PC-9 (cell line): ENCODE measurements at regions not wholly inside any gene's neighbourhood (a gene's known extent, or its start where the extent isn't known, plus 50 kb on each side); places are given as distances from the start of the nearest gene placed in this dataset. TPM values are rescaled to one million over a fixed set of nuclear protein-coding genes. Genes with fewer than 3 reads are reported as not detected.

Source experiments
- BruUV-seq: library from RNA; stranded (reverse); fragments of 400-500 nt; replicated peaks from 2 replicates; lab custom pipeline; 2021; lab: Mats Ljungman, UMichigan
- CTCF ChIA-PET: fragments of 300-600 bp; sonication (Branson Sonifier 250); formaldehyde crosslinking; loops from one replicate; lab custom pipeline; 2022; ENCODE audit warnings: antibody characterized with exemption; lab: Charles Lee
- POLR2A ChIA-PET: fragments of 300-600 bp; sonication (Branson Sonifier 250); formaldehyde crosslinking; loops from one replicate; lab custom pipeline; 2022; ENCODE audit warnings: antibody characterized with exemption; ENCODE audit not compliant: unreplicated experiment; lab: Charles Lee
- DNase-seq, 2 experiments: peaks; one replicate each; pipeline versions ENCODE4 v3.0.0 to v3.0.0-alpha.2; 2015 to 2022; ENCODE audit warnings: mixed read lengths in 1 of 2
- H2AFZ ChIP-seq: fragments of 200-600 bp; sonication (generic); 2 replicates; pipeline ENCODE4 v1.8.1; 2017; ENCODE audit warnings: antibody characterized with exemption
- H3F3A ChIP-seq: fragments of 200-600 bp; sonication (generic); 2 replicates; pipeline ENCODE4 v1.8.1; 2017; ENCODE audit warnings: antibody characterized with exemption, mild to moderate bottlenecking, low read depth; ENCODE audit not compliant: insufficient read depth
- H3K27ac ChIP-seq: fragments of 200-600 bp; sonication (generic); 2 replicates; pipeline ENCODE4 v1.6.1; 2016; ENCODE audit warnings: mixed run types
- H3K27me3 ChIP-seq: fragments of 200-600 bp; sonication (generic); 2 replicates; pipeline ENCODE4 v1.6.1; 2016; ENCODE audit warnings: low read depth, mixed run types; ENCODE audit not compliant: insufficient read depth
- H3K36me3 ChIP-seq: fragments of 200-600 bp; sonication (generic); 2 replicates; pipeline ENCODE4 v1.6.1; 2016; ENCODE audit warnings: low read depth, mixed run types
- H3K4me1 ChIP-seq: fragments of 200-600 bp; sonication (generic); replicated peaks from 2 replicates; pipeline ENCODE4 v1.6.1; 2016; ENCODE audit warnings: mixed run types; ENCODE audit not compliant: insufficient read depth
- H3K4me2 ChIP-seq: fragments of 200-600 bp; sonication (generic); 2 replicates; pipeline ENCODE4 v1.6.1; 2017; ENCODE audit warnings: mixed run types
- H3K4me3 ChIP-seq: fragments of 200-600 bp; sonication (generic); 2 replicates; pipeline ENCODE4 v1.6.1; 2016; ENCODE audit warnings: mixed run types
- H3K79me2 ChIP-seq: fragments of 200-600 bp; sonication (generic); 2 replicates; pipeline ENCODE4 v1.6.1; 2017; ENCODE audit warnings: low read depth, mixed run types
- H3K9me2 ChIP-seq: fragments of 200-600 bp; sonication (generic); 2 replicates; pipeline ENCODE4 v1.8.1; 2017; ENCODE audit warnings: mild to moderate bottlenecking; ENCODE audit not compliant: insufficient read depth
- H3K9me3 ChIP-seq: fragments of 200-600 bp; sonication (generic); 2 replicates; pipeline ENCODE4 v1.8.1; 2016; ENCODE audit warnings: low read depth; ENCODE audit not compliant: insufficient read depth
- H4K20me1 ChIP-seq: fragments of 200-600 bp; sonication (generic); 2 replicates; pipeline ENCODE4 v1.8.1; 2017; ENCODE audit not compliant: insufficient read depth
- EZH2 ChIP-seq: fragments of 200-600 bp; sonication (generic); IDR thresholded peaks from 2 replicates; pipeline ENCODE4 v1.8.0; 2017; ENCODE audit warnings: antibody characterized with exemption, low read depth
- intact Hi-C: fragments of 100-400 bp; cut with micrococcal nuclease; formaldehyde crosslinking; loops from one replicate; pipeline ENCODE4 v1.10.0; 2022; ENCODE audit not compliant: unreplicated experiment
- microRNA-seq: library from miRNA; unstranded; fragments of <30 nt; microRNA quantifications from one replicate; pipeline ENCODE4 v1.2.0, GENCODE V29; 2021; ENCODE audit warnings: borderline number of aligned reads, borderline replicate concordance
- TF ChIP-seq, protein P1 (sequence below): fragments of 200-600 bp; sonication (generic); conservative IDR thresholded peaks from 2 replicates; pipeline ENCODE4 v1.6.1; 2017; ENCODE audit warnings: mixed run types, antibody characterized with exemption, mild to moderate bottlenecking, moderate library complexity

DNA sequence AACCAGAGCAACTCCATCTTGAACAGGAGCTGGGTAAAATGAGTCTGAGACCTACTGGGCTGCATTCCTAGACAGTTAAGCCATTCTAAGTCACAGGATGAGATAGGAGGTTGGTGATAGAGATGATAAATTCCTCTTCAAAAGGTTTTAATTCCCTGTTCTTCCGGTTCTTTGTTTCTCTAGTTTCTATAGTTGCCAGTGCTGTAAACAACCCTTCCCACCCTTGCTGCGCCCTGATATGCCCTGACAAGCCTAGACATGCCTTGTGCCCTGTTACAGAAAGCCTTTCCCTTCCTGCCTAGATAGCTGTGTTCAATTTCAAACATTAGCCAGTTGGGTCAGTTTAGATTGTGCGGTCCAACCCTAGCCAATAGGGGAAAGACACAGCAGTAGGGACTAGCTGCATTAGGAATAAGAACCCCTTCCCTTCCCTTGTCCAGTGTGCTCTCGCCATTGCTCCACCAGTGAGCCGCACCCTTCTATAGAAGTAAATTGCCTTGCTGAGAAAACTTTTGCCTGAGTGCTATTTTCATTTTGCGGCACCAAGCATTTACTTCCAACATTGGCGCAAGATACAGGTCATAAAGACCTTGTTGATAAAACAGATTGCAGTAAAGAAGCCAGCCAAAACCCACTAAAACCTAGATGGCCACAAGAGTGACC is 52.5 kb upstream of the CCN2 start:
- no peaks in the 10 kb centered on the region for H3K36me3 ChIP-seq
- ChIA-PET POLR2A (no interaction called here), CTCF (no interaction called here)
- H3K9me2 ChIP-seq: no peaks in the 10 kb centered on the region
- H2AFZ ChIP-seq: no peak overlapping the region
- H4K20me1 ChIP-seq: no peaks in the 10 kb centered on the region
- intact Hi-C loops: no loop called here
- no peaks in the 10 kb centered on the region for H3K27me3 ChIP-seq
- TF ChIP-seq, protein P1, sequence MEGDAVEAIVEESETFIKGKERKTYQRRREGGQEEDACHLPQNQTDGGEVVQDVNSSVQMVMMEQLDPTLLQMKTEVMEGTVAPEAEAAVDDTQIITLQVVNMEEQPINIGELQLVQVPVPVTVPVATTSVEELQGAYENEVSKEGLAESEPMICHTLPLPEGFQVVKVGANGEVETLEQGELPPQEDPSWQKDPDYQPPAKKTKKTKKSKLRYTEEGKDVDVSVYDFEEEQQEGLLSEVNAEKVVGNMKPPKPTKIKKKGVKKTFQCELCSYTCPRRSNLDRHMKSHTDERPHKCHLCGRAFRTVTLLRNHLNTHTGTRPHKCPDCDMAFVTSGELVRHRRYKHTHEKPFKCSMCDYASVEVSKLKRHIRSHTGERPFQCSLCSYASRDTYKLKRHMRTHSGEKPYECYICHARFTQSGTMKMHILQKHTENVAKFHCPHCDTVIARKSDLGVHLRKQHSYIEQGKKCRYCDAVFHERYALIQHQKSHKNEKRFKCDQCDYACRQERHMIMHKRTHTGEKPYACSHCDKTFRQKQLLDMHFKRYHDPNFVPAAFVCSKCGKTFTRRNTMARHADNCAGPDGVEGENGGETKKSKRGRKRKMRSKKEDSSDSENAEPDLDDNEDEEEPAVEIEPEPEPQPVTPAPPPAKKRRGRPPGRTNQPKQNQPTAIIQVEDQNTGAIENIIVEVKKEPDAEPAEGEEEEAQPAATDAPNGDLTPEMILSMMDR: no peak
- no peak for TF ChIP-seq EZH2
- peak; percentile 3 to 33 for DNase-seq
- no peaks in the 10 kb centered on the region for H3K4me1 ChIP-seq
- H3F3A ChIP-seq: no peaks in the 10 kb centered on the region
- no peaks in the 10 kb centered on the region for H3K79me2 ChIP-seq
- H3K4me3 ChIP-seq: no peak overlapping the region
- no peak overlapping the region for H3K4me2 ChIP-seq
- no peak overlapping the region for H3K27ac ChIP-seq
- peaks cover 10% of the 10 kb centered on the region for H3K9me3 ChIP-seq
- no TSS peak for BruUV-seq

Small RNAs in the stretch of these regions (microRNA-seq; reads per million reads assigned to microRNA genes)
- not detected for gene MIR548AJ1
